IMR-90 (cell line): ENCODE measurements at regions not wholly inside any gene's neighbourhood (a gene's known extent, or its start where the extent isn't known, plus 50 kb on each side); places are given as distances from the start of the nearest gene placed in this dataset.

Experiments used
- ATAC-seq: fragments of 200-7000 bp; cut with Tn5 transposase; 2 replicates; pipeline ENCODE4 v1.9.1; 2020; ENCODE audit warnings: low read depth, mild to moderate bottlenecking, moderate library complexity
- BruUV-seq: library from RNA; stranded (reverse); fragments of 400-500 nt; replicated peaks from 2 replicates; lab custom pipeline; 2021; lab: Mats Ljungman, UMichigan
- CTCF ChIA-PET: fragments of 300-600 bp; formaldehyde crosslinking; extraction: SDS; loops from one replicate; lab custom pipeline; 2021; ENCODE audit warnings: antibody characterized with exemption; lab: Yijun Ruan, JAX
- POLR2A ChIA-PET: fragments of 300-600 bp; sonication (Branson Sonifier 250); formaldehyde crosslinking; loops from one replicate; lab custom pipeline; 2022; ENCODE audit warnings: antibody characterized with exemption; ENCODE audit not compliant: unreplicated experiment; lab: Charles Lee
- DNase-seq: peaks from one replicate; pipeline ENCODE4 v3.0.0; 2013
- H2AFZ ChIP-seq: replicated peaks from 2 replicates; pipeline ENCODE3; 2013; ENCODE audit warnings: low read length, mild to moderate bottlenecking; ENCODE audit not compliant: poor library complexity
- H2AK5ac ChIP-seq: 2 replicates; pipeline ENCODE4 v1.6.1; 2013; ENCODE audit warnings: low read depth, low read length, inconsistent platforms
- H2AK9ac ChIP-seq: replicated peaks from 2 replicates; pipeline ENCODE3; 2013; ENCODE audit warnings: mild to moderate bottlenecking, low read depth, low read length, moderate library complexity; ENCODE audit not compliant: poor library complexity
- H2BK120ac ChIP-seq: 2 replicates; pipeline ENCODE4 v1.6.1; 2013; ENCODE audit warnings: low read depth, low read length, inconsistent platforms
- H2BK15ac ChIP-seq: 3 replicates; pipeline ENCODE4 v1.6.1; 2013; ENCODE audit warnings: low read depth, low read length, inconsistent platforms
- H2BK20ac ChIP-seq: 2 replicates; pipeline ENCODE4 v1.6.1; 2013; ENCODE audit warnings: low read depth, mild to moderate bottlenecking, inconsistent platforms, low read length, moderate library complexity
- H2BK5ac ChIP-seq: 2 replicates; pipeline ENCODE4 v1.6.1; 2013; ENCODE audit warnings: mild to moderate bottlenecking, low read depth, low read length, inconsistent platforms; ENCODE audit not compliant: poor library complexity, severe bottlenecking
- H3K14ac ChIP-seq: replicated peaks from 2 replicates; pipeline ENCODE4 v1.6.1; 2013; ENCODE audit warnings: low read depth, low read length, inconsistent platforms
- H3K18ac ChIP-seq: 2 replicates; pipeline ENCODE4 v1.6.1; 2013; ENCODE audit warnings: low read depth, low read length, control low read depth
- H3K23ac ChIP-seq: 2 replicates; pipeline ENCODE4 v1.6.1; 2013; ENCODE audit warnings: low read depth, low read length, inconsistent platforms
- H3K27ac ChIP-seq: 2 replicates; pipeline ENCODE4 v1.5.1; 2013; ENCODE audit warnings: mild to moderate bottlenecking, control low read depth, low read length; ENCODE audit not compliant: insufficient read depth
- H3K27me3 ChIP-seq: 2 replicates; pipeline ENCODE4 v1.6.1; 2013; ENCODE audit warnings: low read length; ENCODE audit not compliant: control insufficient read depth, insufficient read depth
- H3K36me3 ChIP-seq: 2 replicates; pipeline ENCODE4 v1.6.1; 2013; ENCODE audit warnings: low read length, mixed read lengths; ENCODE audit not compliant: control insufficient read depth, insufficient read depth
- H3K4ac ChIP-seq: 2 replicates; pipeline ENCODE4 v1.6.1; 2013; ENCODE audit warnings: low read depth, low read length, inconsistent platforms
- H3K4me1 ChIP-seq: 2 replicates; pipeline ENCODE4 v1.6.1; 2013; ENCODE audit warnings: low read length, mixed read lengths; ENCODE audit not compliant: control insufficient read depth, insufficient read depth
- H3K4me2 ChIP-seq: 2 replicates; pipeline ENCODE4 v1.6.1; 2013; ENCODE audit warnings: low read depth, mild to moderate bottlenecking, control low read depth, low read length, moderate library complexity
- H3K4me3 ChIP-seq: 2 replicates; pipeline ENCODE4 v1.5.1; 2013; ENCODE audit warnings: low read depth, mild to moderate bottlenecking, control low read depth, low read length, moderate library complexity; ENCODE audit not compliant: insufficient read depth
- H3K56ac ChIP-seq: 2 replicates; pipeline ENCODE4 v1.6.1; 2013; ENCODE audit warnings: low read length, inconsistent platforms; ENCODE audit not compliant: insufficient read depth; ENCODE audit errors: extremely low read depth
- H3K79me1 ChIP-seq, 2 experiments: 2 replicates each; pipeline ENCODE4 v1.6.1; 2013; ENCODE audit warnings: low read length in 2 of 2, inconsistent platforms in 1 of 2, low read depth in 1 of 2
- H3K9ac ChIP-seq: 2 replicates; pipeline ENCODE4 v1.6.1; 2013; ENCODE audit warnings: low read depth, low read length, control low read depth
- H3K9me1 ChIP-seq: 2 replicates; pipeline ENCODE4 v1.6.1; 2013; ENCODE audit warnings: low read length, inconsistent platforms; ENCODE audit not compliant: insufficient read depth
- H3K9me3 ChIP-seq: 2 replicates; pipeline ENCODE4 v1.6.1; 2013; ENCODE audit warnings: low read length; ENCODE audit not compliant: control insufficient read depth, insufficient read depth
- H4K20me1 ChIP-seq: 2 replicates; pipeline ENCODE4 v1.6.1; 2013; ENCODE audit warnings: low read length, inconsistent platforms; ENCODE audit not compliant: insufficient read depth
- H4K5ac ChIP-seq: 2 replicates; pipeline ENCODE4 v1.6.1; 2013; ENCODE audit warnings: mild to moderate bottlenecking, low read depth, low read length, control low read depth
- H4K8ac ChIP-seq, 2 experiments: 2 replicates each; pipeline ENCODE4 v1.6.1; 2013; ENCODE audit warnings: low read depth in 2 of 2, low read length in 2 of 2, control low read depth in 1 of 2, inconsistent platforms in 1 of 2
- H4K91ac ChIP-seq: 2 replicates; pipeline ENCODE4 v1.6.1; 2013; ENCODE audit warnings: low read depth, low read length, inconsistent platforms; ENCODE audit not compliant: insufficient read depth
- BHLHE40 ChIP-seq: fragments of 150-350 bp; IDR thresholded peaks from 2 replicates; pipeline ENCODE4 v1.6.1; 2016; ENCODE audit warnings: mild to moderate bottlenecking, low read depth, low read length
- CTCF ChIP-seq: conservative IDR thresholded peaks from 2 replicates; pipeline ENCODE4 v1.5.1; 2012; ENCODE audit warnings: mild to moderate bottlenecking, low read depth, low read length, improper control_type of control experiment
- SMC3 ChIP-seq: fragments of 150-350 bp; IDR thresholded peaks from 2 replicates; pipeline ENCODE4 v1.6.1; 2016; ENCODE audit warnings: low read depth, mild to moderate bottlenecking, antibody characterized with exemption, low read length, moderate library complexity
- USF2 ChIP-seq: fragments of 150-350 bp; IDR thresholded peaks from 2 replicates; pipeline ENCODE4 v1.6.1; 2017; ENCODE audit warnings: mild to moderate bottlenecking, antibody characterized with exemption, low read length, low read depth
- WGBS, 2 experiments: methylation state at CpG; one replicate each; pipeline versions ENCODE4 v1.1.5 to v1.1.7; 2013; ENCODE audit warnings: missing lambda C conversion rate in 2 of 2; ENCODE audit not compliant: insufficient read length in 1 of 2; ENCODE audit errors: extremely low coverage in 2 of 2; 5-methylcytosine and 5-hydroxymethylcytosine counted together
- dilution Hi-C: fragments of 300-500 bp; cut with HindIII; formaldehyde crosslinking; loops from one replicate; pipeline ENCODE4 v1.14.3; 2018; ENCODE audit warnings: low sequenced_read_pairs; ENCODE audit not compliant: unreplicated experiment
- in situ Hi-C: fragments of 300-500 bp; cut with MboI; formaldehyde crosslinking; loops from 3 replicates; pipeline ENCODE4 v1.14.3; 2019; ENCODE audit warnings: low sequenced_read_pairs, inconsistent platforms, mixed read lengths
- intact Hi-C: fragments of 100-400 bp; cut with micrococcal nuclease; formaldehyde crosslinking; loops from 2 replicates; pipeline ENCODE4 v1.10.0; 2022

GRCh38 chr11:44507491-44507890 lies 58.0 kb upstream of the CD82 start:
- DNase-seq (no peak), ATAC-seq (no peak)
- Histone ChIP-seq H3K27me3 (peaks cover 28% of the 10 kb centered on the region), H3K36me3 (no peaks in the 10 kb centered on the region), H2BK20ac (no peak overlapping the region), H3K4me1 (no peaks in the 10 kb centered on the region), H2BK120ac (no peak overlapping the region), H4K8ac (no peak overlapping the region), H2AK5ac (no peak overlapping the region), H3K9me1 (no peaks in the 10 kb centered on the region), H3K9me3 (peaks cover 7% of the 10 kb centered on the region; the same call in 1 of the 2 replicates), H2BK15ac (no peak overlapping the region), H3K56ac (no peak overlapping the region), H4K20me1 (no peaks in the 10 kb centered on the region), H3K79me1 (no peaks in the 10 kb centered on the region), H2AFZ (no peak overlapping the region), H3K27ac (no peak overlapping the region), H3K4ac (no peak overlapping the region), H3K14ac (no peak overlapping the region), H2AK9ac (no peak overlapping the region), H3K4me3 (no peak overlapping the region), H3K23ac (no peak overlapping the region), H4K5ac (no peak overlapping the region), H3K18ac (no peak overlapping the region), H4K91ac (no peak overlapping the region), H3K4me2 (no peak overlapping the region), H3K9ac (no peak overlapping the region), H2BK5ac (no peak overlapping the region)
- ChIA-PET POLR2A (no interaction called here), CTCF (no interaction called here)
- no TSS peak for BruUV-seq
- TF ChIP-seq SMC3, result no peak
- TF ChIP-seq BHLHE40, result no peak
- TF ChIP-seq CTCF, result no peak
- TF ChIP-seq USF2, result no peak
- no CpG with 5 or more reads among the region's 3 CpGs for WGBS, 2 experiments
- intact Hi-C loops (no loop called here), dilution Hi-C loops (no loop called here), in situ Hi-C loops (no loop called here)
